SK-N-SH (cell line): ENCODE measurements at regions not wholly inside any gene's neighbourhood (a gene's known extent, or its start where the extent isn't known, plus 50 kb on each side); places are given as distances from the start of the nearest gene placed in this dataset.
"Not testable (repeated sequence)": the region's sequence is repeated elsewhere in the genome, so short reads cannot be mapped to it uniquely, and the experiment has no call there.

ENCODE experiments used
- CTCF ChIA-PET: fragments of 300-600, 350-600 bp; formaldehyde crosslinking; extraction: SDS; loops from one replicate; lab custom pipeline; 2021; lab: Yijun Ruan, JAX
- POLR2A ChIA-PET: fragments of 350-600 bp; sonication (Branson Sonifier 250); formaldehyde crosslinking; extraction: SDS; loops from one replicate; lab custom pipeline; 2020; ENCODE audit warnings: antibody characterized with exemption, inconsistent platforms; lab: Yijun Ruan, JAX
- DNase-seq: peaks from one replicate; pipeline ENCODE4 v3.0.0; 2012
- H2AFZ ChIP-seq: fragments of 200-600 bp; sonication (generic); 2 replicates; pipeline ENCODE4 v1.8.1; 2016; ENCODE audit warnings: antibody characterized with exemption, mild to moderate bottlenecking, low read depth
- H3F3A ChIP-seq: fragments of 200-600 bp; sonication (generic); replicated peaks from 2 replicates; pipeline ENCODE3; 2016; ENCODE audit warnings: antibody characterized with exemption, mild to moderate bottlenecking; ENCODE audit not compliant: insufficient read depth
- H3K27ac ChIP-seq, 2 experiments: fragments of 200-500 bp in 1 of 2; fragments of 200-600 bp in 1 of 2; sonication (Bioruptor generic) in 1 of 2; sonication (generic), shearing (Covaris generic) in 1 of 2; 2 replicates each; pipeline versions ENCODE4 v1.5.1 to v1.6.1; 2014 to 2016; ENCODE audit warnings: low read depth in 2 of 2, inconsistent platforms in 1 of 2, low read length in 1 of 2, mild to moderate bottlenecking in 1 of 2, mixed read lengths in 1 of 2
- H3K27me3 ChIP-seq: fragments of 200-600 bp; sonication (generic), shearing (Covaris generic); 2 replicates; pipeline ENCODE4 v1.6.1; 2016; ENCODE audit warnings: mixed run types; ENCODE audit not compliant: insufficient read depth
- H3K36me3 ChIP-seq, 2 experiments: fragments of 200-500 bp in 1 of 2; fragments of 200-600 bp in 1 of 2; sonication (Bioruptor generic) in 1 of 2; sonication (generic) in 1 of 2; replicated peaks in 1 of 2; 2 replicates each; pipeline versions ENCODE3 to v1.5.1; 2014 to 2016; ENCODE audit warnings: low read length in 1 of 2, mild to moderate bottlenecking in 1 of 2; ENCODE audit not compliant: insufficient read depth in 2 of 2, control insufficient read depth in 1 of 2
- H3K4me1 ChIP-seq, 2 experiments: fragments of 200-500 bp in 1 of 2; fragments of 200-600 bp in 1 of 2; sonication (Bioruptor generic) in 1 of 2; sonication (generic), shearing (Covaris generic) in 1 of 2; 2 replicates each; pipeline versions ENCODE4 v1.5.1 to v1.6.1; 2014 to 2016; ENCODE audit warnings: low read depth in 1 of 2, low read length in 1 of 2, mixed run types in 1 of 2; ENCODE audit not compliant: insufficient read depth in 2 of 2, control insufficient read depth in 1 of 2
- H3K4me2 ChIP-seq: fragments of 200-600 bp; sonication (generic), shearing (Covaris generic); 2 replicates; pipeline ENCODE4 v1.6.1; 2017; ENCODE audit warnings: mixed run types
- H3K4me3 ChIP-seq, 2 experiments: fragments of 200-500 bp in 1 of 2; fragments of 200-600 bp in 1 of 2; sonication (Bioruptor generic) in 1 of 2; sonication (generic), shearing (Covaris generic) in 1 of 2; 2 replicates each; pipeline versions ENCODE4 v1.5.1 to v1.8.1; 2014 to 2016; ENCODE audit warnings: low read depth in 2 of 2, inconsistent platforms in 1 of 2, low read length in 1 of 2, mild to moderate bottlenecking in 1 of 2, mixed read lengths in 1 of 2, moderate library complexity in 1 of 2
- H3K79me2 ChIP-seq: fragments of 200-600 bp; sonication (generic); 2 replicates; pipeline ENCODE4 v1.8.1; 2017; ENCODE audit warnings: mild to moderate bottlenecking; ENCODE audit not compliant: insufficient read depth
- H3K9ac ChIP-seq: fragments of 200-600 bp; sonication (generic); 2 replicates; pipeline ENCODE4 v1.6.1; 2017; ENCODE audit warnings: mixed run types
- H3K9me2 ChIP-seq: fragments of 200-600 bp; sonication (generic); 2 replicates; pipeline ENCODE4 v1.6.1; 2017; ENCODE audit warnings: mixed run types
- H3K9me3 ChIP-seq: fragments of 200-600 bp; sonication (generic); 2 replicates; pipeline ENCODE4 v1.6.1; 2017; ENCODE audit warnings: mixed run types, mild to moderate bottlenecking, moderate library complexity
- H4K20me1 ChIP-seq: fragments of 200-600 bp; sonication (generic); 2 replicates; pipeline ENCODE4 v1.6.1; 2017; ENCODE audit warnings: mild to moderate bottlenecking, mixed run types; ENCODE audit not compliant: insufficient read depth
- MXI1 ChIP-seq: IDR thresholded peaks from 2 replicates; pipeline ENCODE4 v1.6.1; 2012; ENCODE audit warnings: mild to moderate bottlenecking, low read depth, low read length, improper control_type of control experiment
- RCOR1 ChIP-seq: fragments of 150-350 bp; IDR thresholded peaks from 2 replicates; pipeline ENCODE4 v1.6.1; 2017; ENCODE audit warnings: antibody characterized with exemption, low read length
- TCF12 ChIP-seq: IDR thresholded peaks from 2 replicates; pipeline ENCODE4 v1.4.0; 2012
- YY1 ChIP-seq: IDR thresholded peaks from 2 replicates; pipeline ENCODE4 v1.4.0; 2012; ENCODE audit warnings: low read depth, mild to moderate bottlenecking
- whole genome bisulfite sequencing: methylation state at CpG from one replicate; pipeline ENCODE4 v1.1.6; 2017; ENCODE audit warnings: low lambda C conversion rate; 5-methylcytosine and 5-hydroxymethylcytosine counted together
- TF ChIP-seq, protein P1 (sequence below): IDR thresholded peaks from 2 replicates; pipeline ENCODE4 v1.4.0; 2012; ENCODE audit warnings: low read depth
- TF ChIP-seq, protein P2 (sequence below): IDR thresholded peaks from 2 replicates; pipeline ENCODE4 v1.6.1; 2012; ENCODE audit warnings: mild to moderate bottlenecking, low read depth, low read length, moderate library complexity
- TF ChIP-seq, protein P3 (sequence below): IDR thresholded peaks from 2 replicates; pipeline ENCODE4; 2012

DNA sequence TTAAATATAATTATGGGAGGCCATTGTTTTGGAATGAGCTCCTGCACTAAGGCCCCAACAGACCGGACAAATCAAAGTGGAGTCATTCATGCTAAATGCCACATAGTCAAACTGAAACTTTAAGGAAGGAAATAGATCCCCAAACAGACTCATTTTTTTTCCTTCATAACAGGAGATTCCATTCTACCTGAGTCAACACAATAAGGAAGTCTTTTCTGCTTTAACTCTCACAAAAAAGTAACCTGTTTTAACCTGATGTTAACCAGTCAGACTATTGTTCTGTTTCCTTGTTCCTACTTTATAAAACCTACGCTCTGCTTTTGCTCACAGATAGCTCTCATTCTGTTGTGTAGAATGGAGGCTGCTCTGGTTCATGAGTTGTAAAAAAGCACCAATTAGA lies 234.9 kb downstream of the YTHDC2 start:
- Histone ChIP-seq H3K9ac (no peak overlapping the region), H3K4me3 (no peak overlapping the region), H3K79me2 (no peaks in the 10 kb centered on the region), H3K4me2 (no peak overlapping the region), H4K20me1 (no peaks in the 10 kb centered on the region), H3K9me2 (no peaks in the 10 kb centered on the region), H2AFZ (no peak overlapping the region), H3K9me3 (no peaks in the 10 kb centered on the region)
- WGBS = 32% methylated on average over 2 of the region's 2 CpGs
- ChIA-PET CTCF (no interaction called here), POLR2A (interaction anchor here (0.6 kb wide), 1 partner anchor 58 kb away, joined by 4 read pairs; no protein-coding TSS in a partner anchor)
- TF ChIP-seq RCOR1 = no peak
- TF ChIP-seq, protein P1, sequence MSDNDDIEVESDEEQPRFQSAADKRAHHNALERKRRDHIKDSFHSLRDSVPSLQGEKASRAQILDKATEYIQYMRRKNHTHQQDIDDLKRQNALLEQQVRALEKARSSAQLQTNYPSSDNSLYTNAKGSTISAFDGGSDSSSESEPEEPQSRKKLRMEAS = no peak
- TF ChIP-seq, all 33 proteins: peak for 0
- H3K36me3 ChIP-seq = no peaks in the 10 kb centered on the region
- DNase-seq = no peak
- no peaks in the 10 kb centered on the region for H3K27me3 ChIP-seq
- no peaks in the 10 kb centered on the region for H3F3A ChIP-seq
- H3K27ac ChIP-seq = no peak overlapping the region
- no peaks in the 10 kb centered on the region for H3K4me1 ChIP-seq

DNA sequence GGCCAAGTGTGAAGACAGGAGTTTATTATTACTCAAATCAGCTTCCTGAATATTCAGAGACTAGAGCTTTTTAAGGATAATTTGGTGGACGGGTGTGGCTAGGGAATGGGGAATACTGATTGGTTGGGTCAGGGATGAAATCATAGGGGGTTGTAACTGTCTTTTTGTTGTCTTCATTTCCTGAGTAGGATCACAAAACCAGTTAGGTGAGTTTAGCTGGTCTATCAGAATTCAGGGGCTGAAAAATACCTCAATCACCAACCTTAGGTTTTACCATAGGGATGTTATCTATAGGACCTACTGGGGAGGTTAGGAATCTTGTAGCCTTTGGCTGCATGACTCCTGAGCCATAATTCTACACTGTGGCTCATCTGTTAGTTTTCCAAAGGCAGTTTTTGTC lies 235.8 kb downstream of the YTHDC2 start:
- Histone ChIP-seq H2AFZ (no peak overlapping the region), H3K4me2 (no peak overlapping the region), H3K4me1 (no peaks in the 10 kb centered on the region), H4K20me1 (no peaks in the 10 kb centered on the region), H3K9me3 (no peaks in the 10 kb centered on the region), H3K27me3 (no peaks in the 10 kb centered on the region), H3K27ac (no peak overlapping the region), H3K9me2 (no peaks in the 10 kb centered on the region), H3K4me3 (no peak overlapping the region), H3K36me3 (no peaks in the 10 kb centered on the region), H3F3A (no peaks in the 10 kb centered on the region), H3K9ac (no peak overlapping the region), H3K79me2 (no peaks in the 10 kb centered on the region)
- no peak for TF ChIP-seq MXI1
- TF ChIP-seq, protein P2, sequence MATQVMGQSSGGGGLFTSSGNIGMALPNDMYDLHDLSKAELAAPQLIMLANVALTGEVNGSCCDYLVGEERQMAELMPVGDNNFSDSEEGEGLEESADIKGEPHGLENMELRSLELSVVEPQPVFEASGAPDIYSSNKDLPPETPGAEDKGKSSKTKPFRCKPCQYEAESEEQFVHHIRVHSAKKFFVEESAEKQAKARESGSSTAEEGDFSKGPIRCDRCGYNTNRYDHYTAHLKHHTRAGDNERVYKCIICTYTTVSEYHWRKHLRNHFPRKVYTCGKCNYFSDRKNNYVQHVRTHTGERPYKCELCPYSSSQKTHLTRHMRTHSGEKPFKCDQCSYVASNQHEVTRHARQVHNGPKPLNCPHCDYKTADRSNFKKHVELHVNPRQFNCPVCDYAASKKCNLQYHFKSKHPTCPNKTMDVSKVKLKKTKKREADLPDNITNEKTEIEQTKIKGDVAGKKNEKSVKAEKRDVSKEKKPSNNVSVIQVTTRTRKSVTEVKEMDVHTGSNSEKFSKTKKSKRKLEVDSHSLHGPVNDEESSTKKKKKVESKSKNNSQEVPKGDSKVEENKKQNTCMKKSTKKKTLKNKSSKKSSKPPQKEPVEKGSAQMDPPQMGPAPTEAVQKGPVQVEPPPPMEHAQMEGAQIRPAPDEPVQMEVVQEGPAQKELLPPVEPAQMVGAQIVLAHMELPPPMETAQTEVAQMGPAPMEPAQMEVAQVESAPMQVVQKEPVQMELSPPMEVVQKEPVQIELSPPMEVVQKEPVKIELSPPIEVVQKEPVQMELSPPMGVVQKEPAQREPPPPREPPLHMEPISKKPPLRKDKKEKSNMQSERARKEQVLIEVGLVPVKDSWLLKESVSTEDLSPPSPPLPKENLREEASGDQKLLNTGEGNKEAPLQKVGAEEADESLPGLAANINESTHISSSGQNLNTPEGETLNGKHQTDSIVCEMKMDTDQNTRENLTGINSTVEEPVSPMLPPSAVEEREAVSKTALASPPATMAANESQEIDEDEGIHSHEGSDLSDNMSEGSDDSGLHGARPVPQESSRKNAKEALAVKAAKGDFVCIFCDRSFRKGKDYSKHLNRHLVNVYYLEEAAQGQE = no peak
- no peak for TF ChIP-seq YY1
- TF ChIP-seq, protein P3, sequence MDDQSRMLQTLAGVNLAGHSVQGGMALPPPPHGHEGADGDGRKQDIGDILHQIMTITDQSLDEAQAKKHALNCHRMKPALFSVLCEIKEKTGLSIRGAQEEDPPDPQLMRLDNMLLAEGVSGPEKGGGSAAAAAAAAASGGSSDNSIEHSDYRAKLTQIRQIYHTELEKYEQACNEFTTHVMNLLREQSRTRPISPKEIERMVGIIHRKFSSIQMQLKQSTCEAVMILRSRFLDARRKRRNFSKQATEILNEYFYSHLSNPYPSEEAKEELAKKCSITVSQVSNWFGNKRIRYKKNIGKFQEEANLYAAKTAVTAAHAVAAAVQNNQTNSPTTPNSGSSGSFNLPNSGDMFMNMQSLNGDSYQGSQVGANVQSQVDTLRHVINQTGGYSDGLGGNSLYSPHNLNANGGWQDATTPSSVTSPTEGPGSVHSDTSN = no peak
- no peak for TF ChIP-seq TCF12
- CTCF ChIA-PET = no interaction called here
- DNase-seq = no peak
- 13% methylated on average over 1 of the region's 1 CpG for WGBS
- POLR2A ChIA-PET = no interaction called here

DNA sequence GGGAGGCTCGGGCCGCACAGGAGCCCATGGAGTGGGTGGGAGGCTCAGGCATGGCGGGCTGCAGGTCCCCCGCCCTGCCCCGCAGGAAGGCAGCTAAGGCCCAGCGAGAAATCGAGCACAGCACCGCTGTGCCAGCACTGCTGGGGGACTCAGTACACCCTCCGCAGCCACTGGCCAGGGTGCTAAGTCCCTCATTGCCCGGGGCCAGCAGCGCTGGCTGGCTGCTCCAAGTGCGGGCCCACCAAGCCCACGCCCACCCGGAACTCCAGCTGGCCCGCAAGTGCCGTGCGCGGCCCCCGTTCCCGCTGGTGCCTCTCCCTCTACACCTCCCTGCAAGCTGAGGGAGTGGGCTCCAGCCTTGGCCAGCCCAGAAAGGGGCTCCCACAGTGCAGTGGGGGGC lies 239.7 kb downstream of the YTHDC2 start:
- H2AFZ ChIP-seq, H3F3A ChIP-seq, H3K9ac ChIP-seq, H4K20me1 ChIP-seq, H3K27ac ChIP-seq, H3K4me1 ChIP-seq, H3K79me2 ChIP-seq, H3K27me3 ChIP-seq, CTCF ChIA-PET, H3K4me2 ChIP-seq, H3K9me2 ChIP-seq, H3K9me3 ChIP-seq, POLR2A ChIA-PET, H3K4me3 ChIP-seq, DNase-seq, H3K36me3 ChIP-seq: not testable (repeated sequence)
- no CpG with 5 or more reads among the region's 20 CpGs for WGBS
